Panc1 (cell line): ENCODE measurements at regions not wholly inside any gene's neighbourhood (a gene's known extent, or its start where the extent isn't known, plus 50 kb on each side); places are given as distances from the start of the nearest gene placed in this dataset.

Experiments used
- ATAC-seq: fragments of 200-7000 bp; cut with Tn5 transposase; 2 replicates; pipeline ENCODE4 v1.9.1; 2020; ENCODE audit warnings: mild to moderate bottlenecking, moderate library complexity
- BruUV-seq: library from RNA; stranded (reverse); fragments of 400-500 nt; replicated peaks from 2 replicates; lab custom pipeline; 2021; lab: Mats Ljungman, UMichigan
- CTCF ChIA-PET: fragments of 300-600 bp; sonication (Branson Sonifier 250); formaldehyde crosslinking; loops from one replicate; lab custom pipeline; 2022; ENCODE audit warnings: antibody characterized with exemption; lab: Charles Lee
- POLR2A ChIA-PET: fragments of 300-600 bp; sonication (Branson Sonifier 250); formaldehyde crosslinking; loops from one replicate; lab custom pipeline; 2022; ENCODE audit warnings: antibody characterized with exemption; lab: Charles Lee
- DNase-seq: peaks from one replicate; pipeline ENCODE4 v3.0.0-alpha.2; 2010; ENCODE audit warnings: low read depth, low spot score
- H3K27ac ChIP-seq: 2 replicates; pipeline ENCODE4 v1.5.1; 2011; ENCODE audit warnings: mild to moderate bottlenecking, low read length, inconsistent platforms
- H3K27me3 ChIP-seq: fragments of 200-500 bp; sonication (Bioruptor generic); 2 replicates; pipeline ENCODE4 v1.6.0; 2014; ENCODE audit warnings: low read length, inconsistent platforms; ENCODE audit not compliant: control insufficient read depth, insufficient read depth
- H3K36me3 ChIP-seq: fragments of 200-500 bp; sonication (Bioruptor generic); 2 replicates; pipeline ENCODE4 v1.5.1; 2014; ENCODE audit warnings: inconsistent platforms, mild to moderate bottlenecking, low read length, moderate library complexity; ENCODE audit not compliant: control insufficient read depth, insufficient read depth
- H3K4me1 ChIP-seq: 2 replicates; pipeline ENCODE4 v1.5.1; 2011; ENCODE audit warnings: inconsistent platforms, mild to moderate bottlenecking, low read length, moderate library complexity; ENCODE audit not compliant: control insufficient read depth, insufficient read depth
- H3K4me3 ChIP-seq, 2 experiments: 2 replicates each; pipeline ENCODE4 v1.5.1; 2011 to 2012; ENCODE audit warnings: low read depth in 2 of 2, low read length in 2 of 2, mild to moderate bottlenecking in 2 of 2, inconsistent platforms in 1 of 2, moderate library complexity in 1 of 2
- H3K9me3 ChIP-seq: fragments of 200-500 bp; sonication (Bioruptor generic); 2 replicates; pipeline ENCODE4 v1.5.1; 2014; ENCODE audit warnings: low read depth, mild to moderate bottlenecking, inconsistent platforms, low read length, moderate library complexity; ENCODE audit not compliant: control insufficient read depth, insufficient read depth
- POLR2AphosphoS5 ChIP-seq: IDR thresholded peaks from 2 replicates; pipeline ENCODE4 v1.6.1; 2012; ENCODE audit warnings: mild to moderate bottlenecking, low read depth, low read length, moderate library complexity
- SIN3A ChIP-seq: IDR thresholded peaks from 2 replicates; pipeline ENCODE4 v1.6.1; 2012; ENCODE audit warnings: low read depth, mild to moderate bottlenecking, low read length, moderate library complexity, borderline replicate concordance; ENCODE audit not compliant: insufficient read depth
- TCF7L2 ChIP-seq: IDR thresholded peaks from 2 replicates; pipeline ENCODE4 v1.6.1; 2011; ENCODE audit warnings: mild to moderate bottlenecking, low read depth, low read length, inconsistent platforms
- in situ Hi-C: cut with HindIII; loops from 2 replicates; pipeline ENCODE4 v1.10.0; 2016; ENCODE audit warnings: low sequenced_read_pairs, low pct_unique_long_range_greater_than_20kb
- intact Hi-C: fragments of 100-400 bp; cut with micrococcal nuclease; formaldehyde crosslinking; loops from one replicate; pipeline ENCODE4 v1.10.0; 2022; ENCODE audit not compliant: unreplicated experiment
- TF ChIP-seq, protein P1 (sequence below): fragments of 450-650 bp; IDR thresholded peaks from 2 replicates; pipeline ENCODE4 v1.5.1; 2017; ENCODE audit warnings: mild to moderate bottlenecking
- TF ChIP-seq, protein P2 (sequence below), 2 experiments: IDR thresholded peaks; 2 replicates each; pipeline ENCODE4 v1.6.1; 2011 to 2012; ENCODE audit warnings: low read depth in 2 of 2, control low read depth in 1 of 2, low read length in 1 of 2, mild to moderate bottlenecking in 1 of 2, moderate library complexity in 1 of 2; ENCODE audit not compliant: insufficient read depth in 1 of 2

DNA sequence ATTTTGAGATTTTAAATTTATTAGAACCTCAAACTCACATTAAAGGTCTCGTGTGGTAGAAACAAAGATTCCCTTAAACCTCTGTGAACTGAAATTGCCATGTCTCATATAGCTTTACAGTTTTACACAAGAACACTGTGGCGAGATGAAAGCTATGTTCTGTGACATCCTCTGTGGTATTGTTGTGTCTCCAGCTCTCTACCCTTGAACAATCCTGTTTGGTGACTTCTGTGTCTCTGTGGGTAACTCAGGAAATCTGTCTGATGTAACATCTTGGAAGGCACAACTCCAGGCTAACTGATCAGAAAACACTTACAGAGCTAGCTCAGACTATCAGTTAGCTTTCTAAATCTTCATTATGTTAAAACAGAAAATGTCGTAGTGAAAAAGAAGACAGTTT lies 318.8 kb upstream of the GBE1 start:
- no TSS peak for BruUV-seq
- DNase-seq (no peak), ATAC-seq (no peak)
- H3K27ac ChIP-seq, result no peak overlapping the region
- no peak overlapping the region for H3K4me3 ChIP-seq
- POLR2A ChIA-PET, result no interaction called here
- no peak for TF ChIP-seq POLR2AphosphoS5
- no peaks in the 10 kb centered on the region for H3K27me3 ChIP-seq
- intact Hi-C loops, result no loop called here
- in situ Hi-C loops, result no loop called here
- no peaks in the 10 kb centered on the region for H3K4me1 ChIP-seq
- no peaks in the 10 kb centered on the region for H3K36me3 ChIP-seq
- CTCF ChIA-PET, result interaction anchor here (0.5 kb wide), 1 partner anchor 1860 kb away, joined by 3 read pairs; no protein-coding TSS in a partner anchor
- no peaks in the 10 kb centered on the region for H3K9me3 ChIP-seq

DNA sequence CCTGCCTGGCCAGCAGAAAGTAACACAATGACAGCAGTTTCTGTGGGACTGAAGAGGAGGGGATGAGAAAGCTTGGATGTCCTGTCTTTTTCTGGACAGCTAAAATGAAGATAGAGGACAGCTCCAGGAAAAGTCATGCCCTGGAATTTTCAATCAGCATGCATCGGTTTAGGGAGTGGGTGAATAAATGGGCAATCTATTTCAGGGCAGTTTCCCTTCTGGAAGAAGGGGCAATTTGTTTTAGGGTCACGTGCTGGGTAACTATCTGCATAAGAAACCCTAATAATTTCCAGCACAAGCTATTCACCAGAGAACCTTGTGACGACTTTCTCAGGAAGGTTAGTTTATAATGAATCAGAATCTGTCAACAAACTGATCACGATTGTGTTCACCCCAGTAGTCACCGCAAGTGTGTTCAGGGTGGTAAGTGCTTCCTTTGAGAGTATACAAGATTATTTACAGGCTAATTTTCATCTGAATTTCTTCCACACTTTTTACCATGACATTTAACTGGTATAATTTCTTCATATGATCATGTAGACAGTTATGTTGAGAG lies 318.0 kb upstream of the GBE1 start:
- H3K9me3 ChIP-seq, result no peaks in the 10 kb centered on the region
- H3K4me1 ChIP-seq, result no peaks in the 10 kb centered on the region
- no peak for TF ChIP-seq TCF7L2
- TF ChIP-seq, protein P1, sequence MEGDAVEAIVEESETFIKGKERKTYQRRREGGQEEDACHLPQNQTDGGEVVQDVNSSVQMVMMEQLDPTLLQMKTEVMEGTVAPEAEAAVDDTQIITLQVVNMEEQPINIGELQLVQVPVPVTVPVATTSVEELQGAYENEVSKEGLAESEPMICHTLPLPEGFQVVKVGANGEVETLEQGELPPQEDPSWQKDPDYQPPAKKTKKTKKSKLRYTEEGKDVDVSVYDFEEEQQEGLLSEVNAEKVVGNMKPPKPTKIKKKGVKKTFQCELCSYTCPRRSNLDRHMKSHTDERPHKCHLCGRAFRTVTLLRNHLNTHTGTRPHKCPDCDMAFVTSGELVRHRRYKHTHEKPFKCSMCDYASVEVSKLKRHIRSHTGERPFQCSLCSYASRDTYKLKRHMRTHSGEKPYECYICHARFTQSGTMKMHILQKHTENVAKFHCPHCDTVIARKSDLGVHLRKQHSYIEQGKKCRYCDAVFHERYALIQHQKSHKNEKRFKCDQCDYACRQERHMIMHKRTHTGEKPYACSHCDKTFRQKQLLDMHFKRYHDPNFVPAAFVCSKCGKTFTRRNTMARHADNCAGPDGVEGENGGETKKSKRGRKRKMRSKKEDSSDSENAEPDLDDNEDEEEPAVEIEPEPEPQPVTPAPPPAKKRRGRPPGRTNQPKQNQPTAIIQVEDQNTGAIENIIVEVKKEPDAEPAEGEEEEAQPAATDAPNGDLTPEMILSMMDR, result no peak
- no peak for TF ChIP-seq SIN3A
- TF ChIP-seq POLR2AphosphoS5, result no peak
- no peaks in the 10 kb centered on the region for H3K27me3 ChIP-seq
- no peak for DNase-seq
- no peak overlapping the region for H3K4me3 ChIP-seq
- H3K27ac ChIP-seq, result no peak overlapping the region
- ATAC-seq, result no peak
- ChIA-PET POLR2A (no interaction called here), CTCF (no interaction called here)
- no peaks in the 10 kb centered on the region for H3K36me3 ChIP-seq
- no TSS peak for BruUV-seq
- in situ Hi-C loops, result no loop called here
- intact Hi-C loops, result no loop called here

DNA sequence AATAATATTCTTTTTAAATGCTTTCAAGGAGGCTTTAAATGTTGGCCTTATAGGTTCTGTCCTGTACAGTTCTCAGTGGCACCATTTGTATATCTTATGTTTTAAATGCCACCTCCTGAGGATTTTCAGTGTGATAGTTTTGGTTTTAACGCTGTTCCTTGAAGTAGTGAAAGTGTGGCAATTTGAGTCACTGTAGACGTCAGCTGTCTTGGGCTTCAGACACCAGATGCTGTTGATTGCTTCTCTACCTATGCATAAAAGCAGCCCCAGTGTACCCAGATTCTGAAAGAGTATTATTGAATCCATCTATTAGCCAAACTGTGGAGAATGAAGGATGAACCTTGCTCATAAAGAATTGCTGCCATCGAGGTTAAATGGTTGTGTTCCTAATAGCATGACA lies 316.8 kb upstream of the GBE1 start:
- Histone ChIP-seq H3K4me3 (no peak overlapping the region), H3K36me3 (no peaks in the 10 kb centered on the region), H3K27me3 (no peaks in the 10 kb centered on the region), H3K27ac (no peak overlapping the region), H3K9me3 (no peaks in the 10 kb centered on the region), H3K4me1 (no peaks in the 10 kb centered on the region)
- ChIA-PET CTCF (no interaction called here), POLR2A (no interaction called here)
- in situ Hi-C loops, result no loop called here
- no TSS peak for BruUV-seq
- ATAC-seq (no peak), DNase-seq (no peak)
- intact Hi-C loops, result no loop called here
- no peak for TF ChIP-seq SIN3A
- TF ChIP-seq, protein P1, result no peak
- TF ChIP-seq TCF7L2, result no peak
- TF ChIP-seq, protein P2, sequence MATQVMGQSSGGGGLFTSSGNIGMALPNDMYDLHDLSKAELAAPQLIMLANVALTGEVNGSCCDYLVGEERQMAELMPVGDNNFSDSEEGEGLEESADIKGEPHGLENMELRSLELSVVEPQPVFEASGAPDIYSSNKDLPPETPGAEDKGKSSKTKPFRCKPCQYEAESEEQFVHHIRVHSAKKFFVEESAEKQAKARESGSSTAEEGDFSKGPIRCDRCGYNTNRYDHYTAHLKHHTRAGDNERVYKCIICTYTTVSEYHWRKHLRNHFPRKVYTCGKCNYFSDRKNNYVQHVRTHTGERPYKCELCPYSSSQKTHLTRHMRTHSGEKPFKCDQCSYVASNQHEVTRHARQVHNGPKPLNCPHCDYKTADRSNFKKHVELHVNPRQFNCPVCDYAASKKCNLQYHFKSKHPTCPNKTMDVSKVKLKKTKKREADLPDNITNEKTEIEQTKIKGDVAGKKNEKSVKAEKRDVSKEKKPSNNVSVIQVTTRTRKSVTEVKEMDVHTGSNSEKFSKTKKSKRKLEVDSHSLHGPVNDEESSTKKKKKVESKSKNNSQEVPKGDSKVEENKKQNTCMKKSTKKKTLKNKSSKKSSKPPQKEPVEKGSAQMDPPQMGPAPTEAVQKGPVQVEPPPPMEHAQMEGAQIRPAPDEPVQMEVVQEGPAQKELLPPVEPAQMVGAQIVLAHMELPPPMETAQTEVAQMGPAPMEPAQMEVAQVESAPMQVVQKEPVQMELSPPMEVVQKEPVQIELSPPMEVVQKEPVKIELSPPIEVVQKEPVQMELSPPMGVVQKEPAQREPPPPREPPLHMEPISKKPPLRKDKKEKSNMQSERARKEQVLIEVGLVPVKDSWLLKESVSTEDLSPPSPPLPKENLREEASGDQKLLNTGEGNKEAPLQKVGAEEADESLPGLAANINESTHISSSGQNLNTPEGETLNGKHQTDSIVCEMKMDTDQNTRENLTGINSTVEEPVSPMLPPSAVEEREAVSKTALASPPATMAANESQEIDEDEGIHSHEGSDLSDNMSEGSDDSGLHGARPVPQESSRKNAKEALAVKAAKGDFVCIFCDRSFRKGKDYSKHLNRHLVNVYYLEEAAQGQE (IDR thresholded peaks at IDR 0.05; ENCODE audit: insufficient read depth in 1 of 2, low read depth in 2 of 2, low read length in 1 of 2), result no peak
- no peak for TF ChIP-seq POLR2AphosphoS5
